Activated naive CD4-positive, alpha-beta T cell treated with anti-CD3 and anti-CD28 coated beads for 36 hours (primary cell): ENCODE measurements at regions not wholly inside any gene's neighbourhood (a gene's known extent, or its start where the extent isn't known, plus 50 kb on each side); places are given as distances from the start of the nearest gene placed in this dataset.
"Not testable (repeated sequence)": the region's sequence is repeated elsewhere in the genome, so short reads cannot be mapped to it uniquely, and the experiment has no call there.

ENCODE experiments used
- CTCF ChIA-PET: fragments of 350-600 bp; sonication (Branson Sonifier 250); formaldehyde crosslinking; loops from one replicate; lab custom pipeline; 2021; ENCODE audit warnings: antibody characterized with exemption; lab: Charles Lee
- DNase-seq: peaks from one replicate; pipeline ENCODE4 v3.0.0-alpha.2; 2020
- H3K27ac Mint-ChIP-seq: one replicate; pipeline ENCODE4 v1.8.0; 2021; ENCODE audit warnings: mild to moderate bottlenecking, mixed read lengths
- H3K27me3 Mint-ChIP-seq: one replicate; pipeline ENCODE4 v1.8.0; 2021; ENCODE audit warnings: low read depth, mixed read lengths
- H3K36me3 Mint-ChIP-seq: one replicate; pipeline ENCODE4 v1.8.0; 2021; ENCODE audit warnings: low read depth, mixed read lengths
- H3K4me1 Mint-ChIP-seq: one replicate; pipeline ENCODE4 v1.8.0; 2021; ENCODE audit warnings: low read depth, mixed read lengths
- H3K4me3 Mint-ChIP-seq: one replicate; pipeline ENCODE4 v1.8.0; 2021; ENCODE audit warnings: mild to moderate bottlenecking, moderate library complexity, mixed read lengths
- H3K9me3 Mint-ChIP-seq: one replicate; pipeline ENCODE4 v1.8.0; 2021; ENCODE audit warnings: mixed read lengths
- intact Hi-C: fragments of 100-400 bp; cut with micrococcal nuclease; formaldehyde crosslinking; loops from one replicate; pipeline ENCODE4 v1.15.1; 2023

GRCh38 chr2:208798698-208799097 lies 392.1 kb downstream of the PTH2R start:
- Mint-ChIP-seq H3K4me3 (no peak overlapping the region), H3K9me3 (peaks cover 7% of the 10 kb centered on the region), H3K36me3 (no peaks in the 10 kb centered on the region), H3K27ac (no peak overlapping the region), H3K27me3 (no peaks in the 10 kb centered on the region), H3K4me1 (no peaks in the 10 kb centered on the region)
- no peak for DNase-seq
- intact Hi-C loops = no loop called here
- CTCF ChIA-PET = no interaction called here

- intact Hi-C loops = no loop called here
- no peaks in the 10 kb centered on the region for H3K36me3 Mint-ChIP-seq
- H3K4me3 Mint-ChIP-seq = no peak overlapping the region
- no peak overlapping the region for H3K27ac Mint-ChIP-seq
- CTCF ChIA-PET = no interaction called here
- H3K9me3 Mint-ChIP-seq = peaks cover 7% of the 10 kb centered on the region
- no peaks in the 10 kb centered on the region for H3K27me3 Mint-ChIP-seq
- DNase-seq = no peak
- H3K4me1 Mint-ChIP-seq = no peaks in the 10 kb centered on the region
These were observed 392.8 kb downstream of the PTH2R start for GRCh38 chr2:208799397-208799796.

GRCh38 chr2:208800887-208801286 lies 394.3 kb downstream of the PTH2R start:
- H3K27ac Mint-ChIP-seq, H3K4me1 Mint-ChIP-seq, H3K9me3 Mint-ChIP-seq, DNase-seq, H3K36me3 Mint-ChIP-seq, CTCF ChIA-PET, H3K4me3 Mint-ChIP-seq, H3K27me3 Mint-ChIP-seq, intact Hi-C loops: not testable (repeated sequence)

- H3K27me3 Mint-ChIP-seq = no peaks in the 10 kb centered on the region
These were observed 401.2 kb downstream of the PTH2R start for GRCh38 chr2:208807756-208808155.

GRCh38 chr2:208811885-208812284 lies 405.3 kb downstream of the PTH2R start:
- CTCF ChIA-PET, H3K4me1 Mint-ChIP-seq, H3K9me3 Mint-ChIP-seq, H3K27me3 Mint-ChIP-seq, H3K4me3 Mint-ChIP-seq, intact Hi-C loops, H3K27ac Mint-ChIP-seq, H3K36me3 Mint-ChIP-seq, DNase-seq: not testable (repeated sequence)

More at GRCh38 chr2:208807756-208808155, 401.2 kb downstream of the PTH2R start:
- Mint-ChIP-seq H3K27ac (no peak overlapping the region), H3K36me3 (no peaks in the 10 kb centered on the region), H3K4me1 (no peaks in the 10 kb centered on the region), H3K9me3 (peaks cover 6% of the 10 kb centered on the region), H3K4me3 (no peak overlapping the region)
- DNase-seq = no peak
- intact Hi-C loops = no loop called here
- CTCF ChIA-PET = no interaction called here

GRCh38 chr2:208819190-208819589 lies 412.6 kb downstream of the PTH2R start:
- H3K27ac Mint-ChIP-seq = no peak overlapping the region
- no peak for DNase-seq
- no peaks in the 10 kb centered on the region for H3K4me1 Mint-ChIP-seq
- peaks cover 1% of the 10 kb centered on the region for H3K9me3 Mint-ChIP-seq
- H3K4me3 Mint-ChIP-seq = no peak overlapping the region
- CTCF ChIA-PET = no interaction called here
- intact Hi-C loops = no loop called here
- H3K27me3 Mint-ChIP-seq = no peaks in the 10 kb centered on the region
- H3K36me3 Mint-ChIP-seq = no peaks in the 10 kb centered on the region

- Mint-ChIP-seq H3K36me3 (no peaks in the 10 kb centered on the region), H3K27ac (no peak overlapping the region), H3K4me1 (no peaks in the 10 kb centered on the region), H3K9me3 (peaks cover 1% of the 10 kb centered on the region), H3K27me3 (no peaks in the 10 kb centered on the region), H3K4me3 (no peak overlapping the region)
- intact Hi-C loops = no loop called here
- CTCF ChIA-PET = no interaction called here
- DNase-seq = no peak
These were observed 413.6 kb downstream of the PTH2R start for GRCh38 chr2:208820014-208820688.

GRCh38 chr2:208827109-208827508 lies 420.5 kb downstream of the PTH2R start:
- DNase-seq = no peak

GRCh38 chr2:208827549-208828221 lies 421.1 kb downstream of the PTH2R start:
- intact Hi-C loops = no loop called here
- H3K4me3 Mint-ChIP-seq = no peak overlapping the region
- H3K9me3 Mint-ChIP-seq = no peaks in the 10 kb centered on the region
- no peaks in the 10 kb centered on the region for H3K4me1 Mint-ChIP-seq
- H3K27me3 Mint-ChIP-seq = no peaks in the 10 kb centered on the region
- CTCF ChIA-PET = no interaction called here
- H3K27ac Mint-ChIP-seq = no peak overlapping the region
- DNase-seq = no peak
- no peaks in the 10 kb centered on the region for H3K36me3 Mint-ChIP-seq

More at GRCh38 chr2:208827109-208827508, 420.5 kb downstream of the PTH2R start:
- Mint-ChIP-seq H3K4me1 (no peaks in the 10 kb centered on the region), H3K36me3 (no peaks in the 10 kb centered on the region), H3K4me3 (no peak overlapping the region), H3K27ac (no peak overlapping the region), H3K27me3 (no peaks in the 10 kb centered on the region), H3K9me3 (no peaks in the 10 kb centered on the region)
- CTCF ChIA-PET = no interaction called here
- intact Hi-C loops = no loop called here

GRCh38 chr2:208830203-208830602 lies 423.6 kb downstream of the PTH2R start:
- DNase-seq = no peak
- H3K27me3 Mint-ChIP-seq = no peaks in the 10 kb centered on the region
- no peaks in the 10 kb centered on the region for H3K4me1 Mint-ChIP-seq
- no peaks in the 10 kb centered on the region for H3K9me3 Mint-ChIP-seq
- CTCF ChIA-PET = no interaction called here
- H3K36me3 Mint-ChIP-seq = no peaks in the 10 kb centered on the region
- intact Hi-C loops = no loop called here
- H3K4me3 Mint-ChIP-seq = no peak overlapping the region
- H3K27ac Mint-ChIP-seq = no peak overlapping the region

GRCh38 chr2:208847651-208848050 lies 441.1 kb downstream of the PTH2R start:
- H3K9me3 Mint-ChIP-seq = peaks cover 13% of the 10 kb centered on the region
- no peak for DNase-seq
- no peaks in the 10 kb centered on the region for H3K27me3 Mint-ChIP-seq
- intact Hi-C loops = no loop called here
- no peak overlapping the region for H3K27ac Mint-ChIP-seq
- no peaks in the 10 kb centered on the region for H3K36me3 Mint-ChIP-seq
- H3K4me3 Mint-ChIP-seq = no peak overlapping the region
- H3K4me1 Mint-ChIP-seq = no peaks in the 10 kb centered on the region
- CTCF ChIA-PET = no interaction called here

- Mint-ChIP-seq H3K4me3 (no peak overlapping the region), H3K27me3 (no peaks in the 10 kb centered on the region), H3K36me3 (no peaks in the 10 kb centered on the region), H3K9me3 (peaks cover 22% of the 10 kb centered on the region), H3K4me1 (no peaks in the 10 kb centered on the region), H3K27ac (no peak overlapping the region)
- CTCF ChIA-PET = no interaction called here
- DNase-seq = no peak
- intact Hi-C loops = no loop called here
These were observed 448.1 kb downstream of the PTH2R start for GRCh38 chr2:208854717-208855116.

GRCh38 chr2:208867374-208867773 lies 460.8 kb downstream of the PTH2R start:
- no peaks in the 10 kb centered on the region for H3K4me1 Mint-ChIP-seq
- H3K27me3 Mint-ChIP-seq = no peaks in the 10 kb centered on the region
- DNase-seq = no peak
- no peak overlapping the region for H3K4me3 Mint-ChIP-seq
- intact Hi-C loops = no loop called here
- no peak overlapping the region for H3K27ac Mint-ChIP-seq
- H3K9me3 Mint-ChIP-seq = peaks cover 1% of the 10 kb centered on the region
- no peaks in the 10 kb centered on the region for H3K36me3 Mint-ChIP-seq
- CTCF ChIA-PET = no interaction called here
